Renal cortical epithelial cell (primary cell): ENCODE measurements at regions not wholly inside any gene's neighbourhood (a gene's known extent, or its start where the extent isn't known, plus 50 kb on each side); places are given as distances from the start of the nearest gene placed in this dataset.
A peak's percentile ranks its signal among the peaks of the same experiment; 100 is the strongest.

Experiments used
- DNase-seq: peaks from one replicate; pipeline ENCODE4 v3.0.0-alpha.2; 2011; ENCODE audit warnings: low read depth

- no peak for DNase-seq
Observed at GRCh38 chr12:78406213-78406612, 458.4 kb upstream of the SYT1 start.

- DNase-seq, result peak; percentile 35
Observed at GRCh38 chr12:78406828-78407227, 457.7 kb upstream of the SYT1 start.

DNA sequence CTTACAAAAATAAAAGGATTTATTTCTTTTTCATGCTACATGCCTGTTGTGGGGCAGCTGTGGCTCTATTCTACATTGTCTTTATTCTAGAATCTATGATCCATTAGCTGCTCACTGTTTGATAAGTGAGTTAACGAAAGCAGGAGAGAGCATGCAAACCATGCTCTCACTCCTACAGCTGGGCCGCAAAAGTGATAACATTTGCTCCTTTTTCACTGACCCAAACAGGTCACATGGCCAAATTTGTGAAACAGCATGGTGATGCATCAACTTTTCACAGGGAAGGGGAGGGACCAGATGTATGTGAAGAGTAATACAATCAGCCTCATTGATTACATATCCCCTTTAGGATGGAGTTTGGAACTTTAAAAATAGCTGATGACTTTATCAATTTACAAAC lies 456.9 kb upstream of the SYT1 start:
- DNase-seq, result no peak

GRCh38 chr12:78414071-78414470 lies 450.5 kb upstream of the SYT1 start:
- no peak for DNase-seq

GRCh38 chr12:78418919-78419318 lies 445.7 kb upstream of the SYT1 start:
- no peak for DNase-seq

- DNase-seq, result no peak
Observed at GRCh38 chr12:78419513-78419912, 445.1 kb upstream of the SYT1 start.

DNA sequence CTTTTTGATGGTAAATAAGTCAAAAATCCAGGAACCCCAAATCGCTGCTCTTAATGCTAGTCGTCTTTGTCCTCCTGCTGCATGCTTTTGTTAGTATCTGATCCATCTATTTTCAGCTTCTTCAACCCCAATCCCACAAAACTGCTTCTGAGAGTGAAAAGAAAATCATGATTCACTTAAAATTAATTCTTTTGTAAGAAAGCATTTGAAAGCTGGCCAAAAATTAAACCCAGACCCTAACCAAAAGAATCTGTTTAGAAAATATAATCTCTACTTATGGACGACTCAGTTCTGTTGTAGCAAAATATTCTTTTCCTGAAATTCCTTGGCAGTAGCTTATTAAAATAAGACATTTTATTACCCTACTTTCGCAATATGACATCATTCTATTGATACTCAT lies 443.6 kb upstream of the SYT1 start:
- no peak for DNase-seq

GRCh38 chr12:78430551-78430950 lies 434.0 kb upstream of the SYT1 start:
- DNase-seq, result no peak

DNA sequence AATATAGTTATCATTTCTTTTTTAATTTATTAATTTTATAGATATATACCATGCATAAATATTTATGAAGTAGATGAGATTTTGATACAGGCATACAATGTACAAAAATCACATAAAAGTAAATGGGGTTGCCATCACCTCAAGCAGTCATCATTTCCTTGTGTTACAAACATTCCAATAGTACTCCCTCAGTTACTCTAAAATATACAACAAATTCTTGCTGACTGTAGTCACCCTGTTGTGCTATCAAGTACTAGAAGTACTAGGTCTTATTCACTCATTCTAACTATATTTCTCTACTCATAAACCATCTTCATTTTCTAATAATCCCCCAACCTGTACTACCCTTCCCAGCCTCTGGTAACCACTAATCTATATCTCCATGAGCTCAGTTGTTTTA lies 432.6 kb upstream of the SYT1 start:
- peak; percentile 22 for DNase-seq

DNA sequence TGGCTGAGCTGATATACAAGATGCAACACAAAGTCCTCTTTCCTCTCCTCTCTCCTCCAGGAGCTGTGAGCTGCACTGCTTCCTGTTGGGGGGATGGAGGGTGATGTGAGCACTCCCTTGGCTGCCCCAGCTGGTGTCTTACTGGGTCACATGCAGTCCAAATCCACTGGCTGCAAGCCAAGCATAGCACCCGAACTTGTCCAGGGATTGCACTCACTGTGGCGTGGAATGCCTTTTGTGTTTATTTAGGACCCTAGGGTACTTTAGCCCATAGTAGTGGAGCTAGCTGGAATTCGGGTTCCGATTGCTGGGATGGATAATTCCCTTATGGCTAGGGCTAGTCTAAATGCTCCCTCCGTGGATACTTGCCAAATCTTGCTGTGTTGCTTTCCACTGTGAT lies 424.9 kb upstream of the SYT1 start:
- no peak for DNase-seq

DNA sequence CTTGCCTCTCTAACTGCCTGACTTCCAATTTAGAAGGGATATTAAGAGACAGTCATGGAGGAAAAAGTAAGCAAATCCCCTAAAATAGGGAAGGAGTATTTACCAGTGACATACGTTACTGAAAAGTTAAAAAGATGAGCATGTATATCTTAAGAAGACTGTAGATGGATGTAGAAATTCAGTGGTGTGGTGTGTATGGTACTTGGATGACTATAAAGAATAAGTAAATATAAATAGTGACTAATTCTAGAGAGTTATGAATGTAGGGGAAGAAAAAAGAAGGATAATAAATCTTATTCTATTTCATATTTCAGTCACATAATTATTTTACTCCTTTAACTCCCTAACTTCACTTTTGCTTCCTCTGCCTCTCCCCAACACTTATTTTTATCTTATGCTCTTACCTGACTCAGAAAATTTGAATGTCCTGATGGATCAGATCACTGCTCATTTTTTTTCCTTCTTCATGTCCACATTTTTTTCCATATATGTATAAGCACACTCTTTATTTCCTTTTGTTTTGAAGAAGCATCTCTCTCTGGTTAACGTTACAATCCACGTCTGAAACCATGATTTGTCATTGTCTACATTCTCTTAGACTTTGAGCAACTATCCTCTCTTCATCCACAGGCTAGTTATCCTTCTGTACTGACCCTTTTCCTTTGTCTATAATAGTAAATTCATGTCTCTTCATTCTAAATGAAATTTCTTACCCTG lies 422.7 kb upstream of the SYT1 start:
- no peak for DNase-seq

- peak; percentile 42 for DNase-seq
Observed at GRCh38 chr12:78442454-78442801, 422.1 kb upstream of the SYT1 start.

- no peak for DNase-seq
Observed at GRCh38 chr12:78446555-78446954, 418.0 kb upstream of the SYT1 start.

DNA sequence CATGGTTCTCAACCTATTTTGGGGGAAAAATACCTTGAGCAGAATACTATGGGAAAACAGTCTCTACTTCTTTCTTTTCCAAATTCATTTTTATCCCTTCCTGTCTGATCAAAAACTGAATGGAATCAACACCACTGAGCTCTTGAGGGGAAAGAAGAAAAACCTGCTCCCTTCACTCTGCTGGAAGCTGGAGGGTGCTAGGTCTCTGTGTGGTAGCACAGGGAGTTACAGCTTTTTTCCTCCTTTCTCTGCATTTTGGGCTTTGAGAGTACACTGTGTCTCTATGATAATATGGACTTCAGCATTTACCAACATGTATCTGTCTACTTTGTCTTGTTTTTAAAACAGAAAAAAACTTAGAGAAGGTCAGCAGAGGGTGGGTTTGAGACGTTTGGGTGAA lies 417.2 kb upstream of the SYT1 start:
- DNase-seq, result no peak

- no peak for DNase-seq
Observed at GRCh38 chr12:78448692-78449091, 415.9 kb upstream of the SYT1 start.

DNA sequence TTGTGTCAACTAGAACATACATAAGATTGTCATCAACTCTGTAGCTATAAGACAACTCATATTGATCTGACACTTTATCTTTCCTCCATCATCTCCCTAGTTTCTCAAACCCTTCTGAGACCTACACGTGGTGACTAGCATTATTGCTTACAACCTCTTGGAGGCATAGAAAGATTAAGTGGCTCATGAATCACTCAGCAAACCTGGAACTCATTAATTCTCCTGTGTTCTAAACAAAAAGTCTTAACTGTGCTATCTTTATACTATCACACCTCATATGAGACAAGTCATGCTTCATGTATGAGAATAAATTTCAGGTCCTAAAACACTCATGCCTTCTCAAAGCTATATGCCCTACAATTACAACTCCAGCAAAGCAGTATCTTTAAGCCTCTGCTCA lies 408.6 kb upstream of the SYT1 start:
- no peak for DNase-seq

DNA sequence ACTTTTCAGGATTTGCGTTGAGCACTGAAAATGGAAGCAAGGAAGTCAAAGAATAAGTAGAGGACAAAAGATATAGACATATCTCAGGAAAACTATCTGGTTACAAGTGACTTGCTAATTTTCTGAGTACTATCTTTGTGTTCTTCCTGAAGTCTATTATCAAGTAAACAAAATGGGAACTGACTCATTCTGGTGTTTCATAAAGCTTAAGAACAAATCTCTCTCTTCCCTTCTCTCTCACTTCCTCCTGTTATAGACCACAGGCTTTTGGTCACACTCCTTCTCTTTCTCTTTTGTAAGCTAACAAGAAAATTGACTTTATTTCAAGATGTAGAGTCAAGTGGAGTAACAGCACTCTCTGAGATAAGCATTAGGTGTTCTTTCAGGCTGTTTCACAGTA lies 406.6 kb upstream of the SYT1 start:
- peak; percentile 31 for DNase-seq

- DNase-seq, result peak; percentile 58
Observed at GRCh38 chr12:78470354-78471195, 394.0 kb upstream of the SYT1 start.

- DNase-seq, result peak; percentile 15
Observed at GRCh38 chr12:78473136-78473535, 391.4 kb upstream of the SYT1 start.

DNA sequence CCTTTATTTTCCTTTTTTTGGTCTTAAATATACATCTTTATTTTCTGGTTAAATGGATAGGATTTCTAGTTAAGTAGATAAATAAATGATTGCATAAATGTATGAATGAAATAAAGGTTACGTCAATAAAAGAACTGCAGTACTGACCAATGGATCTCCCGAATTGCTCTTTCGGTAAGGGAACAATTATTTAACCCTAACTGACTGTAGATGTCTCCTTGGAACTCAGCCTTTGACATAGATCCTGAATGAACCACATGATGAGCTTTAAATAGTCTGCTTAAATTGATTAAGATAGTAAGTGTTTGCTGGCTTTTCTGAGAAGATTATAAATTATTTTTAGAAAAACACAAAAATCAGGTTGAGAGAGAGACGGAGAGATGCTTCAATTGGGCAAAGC lies 391.0 kb upstream of the SYT1 start:
- DNase-seq, result no peak

- DNase-seq, result no peak
Observed at GRCh38 chr12:78483767-78484315, 380.7 kb upstream of the SYT1 start.

DNA sequence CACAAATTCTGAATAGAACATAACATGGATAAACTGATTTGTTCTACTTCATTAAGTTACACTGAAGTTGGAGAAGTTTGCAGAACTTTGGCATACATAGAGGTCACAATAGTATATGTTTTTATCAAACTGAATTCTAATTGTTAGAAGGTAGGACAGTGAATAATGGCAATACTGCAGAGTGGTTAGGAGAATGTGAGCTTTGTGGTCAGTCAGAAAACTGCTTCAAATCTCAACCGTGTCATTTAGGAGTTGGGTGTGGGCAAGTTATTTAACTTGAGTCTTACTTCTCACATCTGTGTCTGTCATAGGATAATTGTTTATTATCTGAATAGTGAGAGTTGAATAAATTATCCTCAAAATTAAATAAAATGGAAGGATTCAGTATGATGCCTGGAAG lies 374.6 kb upstream of the SYT1 start:
- DNase-seq, result no peak

DNA sequence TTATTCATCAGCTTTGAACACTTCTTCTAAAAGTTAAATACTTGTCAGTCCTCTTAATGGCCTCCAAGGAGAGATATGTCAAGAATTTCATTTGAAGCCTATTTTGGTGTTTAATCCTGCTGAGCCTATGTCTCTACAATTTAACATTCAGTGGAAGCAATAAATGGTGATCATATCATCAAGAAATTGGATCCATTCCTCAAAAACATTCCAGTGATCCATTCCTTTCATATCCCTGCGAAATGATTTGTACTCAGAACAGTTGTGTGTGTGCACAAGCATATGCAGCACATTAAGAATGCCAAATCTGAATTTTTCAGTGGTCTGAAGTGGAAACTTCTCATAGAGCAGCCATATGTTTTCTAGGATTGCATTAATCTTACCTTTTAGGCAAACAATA lies 373.7 kb upstream of the SYT1 start:
- no peak for DNase-seq
